Astrocyte (in vitro differentiated cells and primary cell): ENCODE measurements at regions not wholly inside any gene's neighbourhood (a gene's known extent, or its start where the extent isn't known, plus 50 kb on each side); places are given as distances from the start of the nearest gene placed in this dataset.

ENCODE experiments used
- DNase-seq: peaks from one replicate; pipeline ENCODE4 v3.0.0-alpha.2; 2010; ENCODE audit warnings: low read depth
- FAIRE-seq: peaks from 2 replicates; lab custom pipeline; 2011; peaks lifted over from hg19 to GRCh38; lab: Jason Lieb, UNC
- H2AFZ ChIP-seq: 2 replicates; pipeline ENCODE4 v1.6.0; 2012; ENCODE audit warnings: low read depth, low read length, inconsistent platforms
- H3K27ac ChIP-seq: 2 replicates; pipeline ENCODE4 v1.5.1; 2011; ENCODE audit warnings: low read depth, low read length, inconsistent platforms
- H3K27me3 ChIP-seq: 2 replicates; pipeline ENCODE4 v1.6.0; 2011; ENCODE audit warnings: low read length, inconsistent platforms; ENCODE audit not compliant: insufficient read depth
- H3K36me3 ChIP-seq: 2 replicates; pipeline ENCODE4 v1.5.1; 2011; ENCODE audit warnings: low read length, inconsistent platforms; ENCODE audit not compliant: insufficient read depth
- H3K4me1 ChIP-seq: 2 replicates; pipeline ENCODE4 v1.5.1; 2011; ENCODE audit warnings: low read length, inconsistent platforms; ENCODE audit not compliant: insufficient read depth
- H3K4me2 ChIP-seq: 2 replicates; pipeline ENCODE4 v1.6.0; 2012; ENCODE audit warnings: low read length, inconsistent platforms
- H3K4me3 ChIP-seq: 2 replicates; pipeline ENCODE4 v1.5.1; 2011; ENCODE audit warnings: low read depth, mild to moderate bottlenecking, low read length, inconsistent platforms; ENCODE audit not compliant: insufficient read depth
- H3K79me2 ChIP-seq: 2 replicates; pipeline ENCODE4 v1.6.0; 2012; ENCODE audit warnings: mild to moderate bottlenecking, low read length, inconsistent platforms; ENCODE audit not compliant: insufficient read depth
- H3K9ac ChIP-seq: 2 replicates; pipeline ENCODE4 v1.6.0; 2012; ENCODE audit warnings: mild to moderate bottlenecking, low read length, inconsistent platforms
- H3K9me3 ChIP-seq: 2 replicates; pipeline ENCODE4 v1.5.1; 2012; ENCODE audit warnings: low read depth, mild to moderate bottlenecking, low read length, inconsistent platforms; ENCODE audit not compliant: insufficient read depth
- H4K20me1 ChIP-seq: 2 replicates; pipeline ENCODE4 v1.6.0; 2012; ENCODE audit warnings: low read length, inconsistent platforms; ENCODE audit not compliant: insufficient read depth
- H3K27ac Mint-ChIP-seq: one replicate; pipeline ENCODE4 v1.8.0; 2021; ENCODE audit warnings: mild to moderate bottlenecking, mixed read lengths; ENCODE audit not compliant: unreplicated experiment
- H3K27me3 Mint-ChIP-seq: one replicate; pipeline ENCODE4 v1.8.0; 2021; ENCODE audit warnings: low read depth, mixed read lengths; ENCODE audit not compliant: unreplicated experiment
- H3K36me3 Mint-ChIP-seq: one replicate; pipeline ENCODE4 v1.8.0; 2021; ENCODE audit warnings: low read depth, mixed read lengths; ENCODE audit not compliant: unreplicated experiment
- H3K4me1 Mint-ChIP-seq: one replicate; pipeline ENCODE4 v1.8.0; 2021; ENCODE audit warnings: low read depth, mixed read lengths; ENCODE audit not compliant: unreplicated experiment
- H3K4me3 Mint-ChIP-seq: one replicate; pipeline ENCODE4 v1.8.0; 2021; ENCODE audit warnings: mild to moderate bottlenecking, moderate library complexity, mixed read lengths; ENCODE audit not compliant: unreplicated experiment
- H3K9me3 Mint-ChIP-seq: one replicate; pipeline ENCODE4 v1.8.0; 2021; ENCODE audit warnings: mild to moderate bottlenecking, mixed read lengths; ENCODE audit not compliant: unreplicated experiment
- CTCF ChIP-seq: IDR thresholded peaks from 2 replicates; pipeline ENCODE4 v1.5.1; 2011; ENCODE audit warnings: low read depth, mild to moderate bottlenecking, inconsistent platforms, low read length, moderate library complexity; ENCODE audit not compliant: insufficient read depth
- EZH2 ChIP-seq: IDR thresholded peaks from 2 replicates; pipeline ENCODE4 v1.6.1; 2012; ENCODE audit warnings: mild to moderate bottlenecking, low read length, inconsistent platforms; ENCODE audit not compliant: insufficient read depth

GRCh38 chr6:37558646-37559045, 59.0 kb upstream of the CCDC167 start:
- H3K9ac ChIP-seq: no peak overlapping the region
- Mint-ChIP-seq H3K27ac (no peak overlapping the region), H3K4me3 (no peak overlapping the region)

GRCh38 chr6:37558168-37558567, 58.5 kb upstream of the CCDC167 start:
- H3K4me3 Mint-ChIP-seq: no peak overlapping the region
- H4K20me1 ChIP-seq: no peaks in the 10 kb centered on the region
- no peak overlapping the region for H3K4me3 ChIP-seq
- no peak for FAIRE-seq
- H3K36me3 Mint-ChIP-seq: no peaks in the 10 kb centered on the region
- no peaks in the 10 kb centered on the region for H3K9me3 ChIP-seq
- peaks cover 38% of the 10 kb centered on the region for H3K4me1 ChIP-seq
- no peak for DNase-seq
- H3K9me3 Mint-ChIP-seq: no peaks in the 10 kb centered on the region
- no peak overlapping the region for H3K27ac Mint-ChIP-seq
- H3K27ac ChIP-seq: no peak overlapping the region
- peaks cover 32% of the 10 kb centered on the region for H3K4me1 Mint-ChIP-seq
- no peak overlapping the region for H3K9ac ChIP-seq
- no peak overlapping the region for H3K4me2 ChIP-seq
- no peak overlapping the region for H2AFZ ChIP-seq
- peaks cover 34% of the 10 kb centered on the region for H3K27me3 Mint-ChIP-seq
- TF ChIP-seq CTCF (no peak), EZH2 (no peak)
- no peaks in the 10 kb centered on the region for H3K79me2 ChIP-seq
- H3K27me3 ChIP-seq: no peaks in the 10 kb centered on the region
- H3K36me3 ChIP-seq: no peaks in the 10 kb centered on the region

More at GRCh38 chr6:37558646-37559045, 59.0 kb upstream of the CCDC167 start:
- no peaks in the 10 kb centered on the region for H4K20me1 ChIP-seq
- no peak overlapping the region for H2AFZ ChIP-seq
- Mint-ChIP-seq H3K9me3 (peaks cover under 1% of the 10 kb centered on the region), H3K27me3 (peaks cover 37% of the 10 kb centered on the region), H3K4me1 (peaks cover 28% of the 10 kb centered on the region), H3K36me3 (no peaks in the 10 kb centered on the region)
- DNase-seq (no peak), FAIRE-seq (no peak)
- H3K4me1 ChIP-seq: peaks cover 33% of the 10 kb centered on the region
- no peaks in the 10 kb centered on the region for H3K27me3 ChIP-seq
- H3K79me2 ChIP-seq: no peaks in the 10 kb centered on the region
- H3K4me2 ChIP-seq: no peak overlapping the region
- TF ChIP-seq EZH2 (no peak), CTCF (no peak)
- no peaks in the 10 kb centered on the region for H3K9me3 ChIP-seq
- no peaks in the 10 kb centered on the region for H3K36me3 ChIP-seq
- H3K4me3 ChIP-seq: no peak overlapping the region
- no peak overlapping the region for H3K27ac ChIP-seq

GRCh38 chr6:37557645-37558114, 58.0 kb upstream of the CCDC167 start:
- Histone ChIP-seq H3K4me1 (peaks cover 42% of the 10 kb centered on the region), H3K79me2 (no peaks in the 10 kb centered on the region), H3K9ac (no peak overlapping the region), H3K27ac (no peak overlapping the region), H3K4me3 (no peak overlapping the region), H4K20me1 (no peaks in the 10 kb centered on the region), H3K27me3 (no peaks in the 10 kb centered on the region), H3K9me3 (no peaks in the 10 kb centered on the region), H3K36me3 (no peaks in the 10 kb centered on the region), H2AFZ (no peak overlapping the region), H3K4me2 (no peak overlapping the region)
- H3K4me1 Mint-ChIP-seq: peaks cover 32% of the 10 kb centered on the region
- no peak overlapping the region for H3K27ac Mint-ChIP-seq
- H3K36me3 Mint-ChIP-seq: no peaks in the 10 kb centered on the region
- peaks cover 34% of the 10 kb centered on the region for H3K27me3 Mint-ChIP-seq
- no peak overlapping the region for H3K4me3 Mint-ChIP-seq
- TF ChIP-seq CTCF (no peak), EZH2 (no peak)
- no peaks in the 10 kb centered on the region for H3K9me3 Mint-ChIP-seq
- FAIRE-seq (no peak), DNase-seq (no peak)
